ENCODE measurements at regions not wholly inside any gene's neighbourhood (a gene's known extent, or its start where the extent isn't known, plus 50 kb on each side); places are given as distances from the start of the nearest gene placed in this dataset.

- TF ChIP-seq GATA2 (IDR thresholded peaks at IDR 0.05; ENCODE audit: low read depth, low read length) (no peak), GATA3 (IDR thresholded peaks at IDR 0.05; ENCODE audit: low read depth, low read length) (no peak)
Observed at GRCh38 chr15:98397419-98397818, 250.9 kb upstream of the IGF1R start.
